DOHH2 (cell line): ENCODE measurements at regions not wholly inside any gene's neighbourhood (a gene's known extent, or its start where the extent isn't known, plus 50 kb on each side); places are given as distances from the start of the nearest gene placed in this dataset.

Experiments used
- CTCF ChIP-seq: fragments of 200-600 bp; sonication (generic); IDR thresholded peaks from one replicate; pipeline ENCODE4 v1.5.1; 2014; ENCODE audit warnings: antibody characterized with exemption, mild to moderate bottlenecking, low read depth, low read length; ENCODE audit not compliant: poor library complexity, severe bottlenecking
- EZH2phosphoT487 ChIP-seq: fragments of 200-600 bp; sonication (generic); IDR thresholded peaks from 2 replicates; pipeline ENCODE4 v1.6.1; 2017; ENCODE audit warnings: borderline replicate concordance, mild to moderate bottlenecking, antibody characterized with exemption, low read length, moderate library complexity, mixed read lengths

- TF ChIP-seq CTCF (no peak), EZH2phosphoT487 (no peak)
Observed at GRCh38 chr1:245060684-245061374, 94.0 kb upstream of the KIF26B start.
